ENCODE measurements at regions not wholly inside any gene's neighbourhood (a gene's known extent, or its start where the extent isn't known, plus 50 kb on each side); places are given as distances from the start of the nearest gene placed in this dataset.

DNA sequence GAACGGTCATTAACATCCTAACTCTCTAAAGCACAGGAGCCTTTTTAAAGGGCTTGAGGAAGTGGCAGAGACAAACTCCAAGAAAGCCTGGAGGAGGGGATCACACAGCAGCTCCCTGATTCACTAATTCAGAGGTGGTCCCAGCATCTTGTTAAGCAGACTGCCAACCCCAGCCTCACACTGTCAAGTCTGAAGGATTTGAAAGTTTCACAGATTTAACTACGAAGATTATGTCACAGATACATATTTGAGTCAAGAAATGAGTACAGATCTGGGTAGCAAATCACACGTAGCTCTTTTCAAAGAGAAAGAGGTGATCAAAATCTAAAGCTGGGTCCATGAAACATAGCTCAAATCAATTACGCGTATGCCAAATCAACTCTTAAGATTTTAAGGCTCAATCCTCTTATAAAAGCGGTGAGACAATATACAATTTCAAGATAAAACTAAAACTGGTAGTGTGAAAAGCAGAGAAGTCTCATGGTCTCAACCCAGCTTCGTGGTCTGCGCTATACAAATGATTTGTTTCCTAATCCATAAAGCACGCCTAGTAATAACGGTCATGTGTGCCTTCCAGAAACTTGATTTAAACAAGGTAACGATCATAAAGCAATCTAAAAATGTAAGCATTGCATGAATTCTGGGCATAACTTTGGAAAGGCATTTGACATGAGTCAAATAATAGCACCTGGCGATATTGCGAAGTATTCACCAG lies 229.9 kb upstream of the MKLN1 start:
- Mint-ChIP-seq H3K27me3 (no peaks in the 10 kb centered on the region), H3K4me1 (ENCODE audit: low read depth) (peaks cover 88% of the 10 kb centered on the region), H3K4me3 (peak overlapping the region; percentile 49), H3K27ac (peak overlapping the region; percentile 7), H3K36me3 (ENCODE audit: low read depth) (peaks cover 88% of the 10 kb centered on the region), H3K9me3 (no peaks in the 10 kb centered on the region)
- ChIA-PET CTCF (no interaction called here), POLR2A (interaction anchor here (1.0 kb wide), 1 partner anchor 8 kb away, joined by 3 read pairs; no protein-coding TSS in a partner anchor)
- Histone ChIP-seq H3K4me1 (ENCODE audit: insufficient read depth, low read length) (peaks cover 74% of the 10 kb centered on the region), H3K27ac (ENCODE audit: low read depth in 1 of 2, low read length in 2 of 2) (no peak overlapping the region), H3K27me3 (ENCODE audit: control insufficient read depth in 1 of 2, insufficient read depth in 2 of 2, low read length in 2 of 2) (no peaks in the 10 kb centered on the region), H3K4me3 (ENCODE audit: low read length) (no peak overlapping the region), H3K9me3 (ENCODE audit: control insufficient read depth in 1 of 2, insufficient read depth in 1 of 2, low read length in 2 of 2) (no peaks in the 10 kb centered on the region), H3K36me3 (ENCODE audit: insufficient read depth, low read length) (peaks cover 50% of the 10 kb centered on the region)
- ATAC-seq (ENCODE audit: poor library complexity): no peak
- DNase-seq: no peak
- TF ChIP-seq, protein P1, sequence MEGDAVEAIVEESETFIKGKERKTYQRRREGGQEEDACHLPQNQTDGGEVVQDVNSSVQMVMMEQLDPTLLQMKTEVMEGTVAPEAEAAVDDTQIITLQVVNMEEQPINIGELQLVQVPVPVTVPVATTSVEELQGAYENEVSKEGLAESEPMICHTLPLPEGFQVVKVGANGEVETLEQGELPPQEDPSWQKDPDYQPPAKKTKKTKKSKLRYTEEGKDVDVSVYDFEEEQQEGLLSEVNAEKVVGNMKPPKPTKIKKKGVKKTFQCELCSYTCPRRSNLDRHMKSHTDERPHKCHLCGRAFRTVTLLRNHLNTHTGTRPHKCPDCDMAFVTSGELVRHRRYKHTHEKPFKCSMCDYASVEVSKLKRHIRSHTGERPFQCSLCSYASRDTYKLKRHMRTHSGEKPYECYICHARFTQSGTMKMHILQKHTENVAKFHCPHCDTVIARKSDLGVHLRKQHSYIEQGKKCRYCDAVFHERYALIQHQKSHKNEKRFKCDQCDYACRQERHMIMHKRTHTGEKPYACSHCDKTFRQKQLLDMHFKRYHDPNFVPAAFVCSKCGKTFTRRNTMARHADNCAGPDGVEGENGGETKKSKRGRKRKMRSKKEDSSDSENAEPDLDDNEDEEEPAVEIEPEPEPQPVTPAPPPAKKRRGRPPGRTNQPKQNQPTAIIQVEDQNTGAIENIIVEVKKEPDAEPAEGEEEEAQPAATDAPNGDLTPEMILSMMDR (IDR thresholded peaks at IDR 0.05): no peak
- intact Hi-C loops (cut with DNase I, micrococcal nuclease): loop anchor here in 1 of 2 experiments (2.0 kb wide), 1 partner anchor 13 kb away; no protein-coding TSS in a partner anchor

DNA sequence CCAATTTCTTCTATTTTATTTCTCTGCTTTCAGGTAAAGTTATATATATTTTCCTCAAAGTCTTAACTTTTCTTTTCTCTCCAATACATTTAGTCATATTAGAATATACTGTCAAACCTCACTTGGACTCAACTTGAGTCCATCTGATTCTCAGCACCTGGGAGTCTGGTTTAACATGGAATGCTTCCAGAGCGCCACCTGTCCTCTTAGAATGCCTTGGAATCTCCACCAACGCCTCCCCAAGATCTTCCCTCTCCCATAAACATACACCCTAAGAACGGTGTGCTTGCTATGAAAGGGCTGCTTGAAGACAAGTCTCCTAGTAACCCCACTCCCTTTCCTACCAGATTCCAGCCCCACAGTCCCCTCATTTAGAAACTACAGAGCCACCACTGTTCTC lies 229.1 kb upstream of the MKLN1 start:
- H3K36me3 Mint-ChIP-seq (ENCODE audit: low read depth): peaks cover 86% of the 10 kb centered on the region
- H3K27ac ChIP-seq (ENCODE audit: low read depth in 1 of 2, low read length in 2 of 2): no peak overlapping the region
- no peak overlapping the region for H3K4me3 ChIP-seq (ENCODE audit: low read length)
- H3K9me3 Mint-ChIP-seq: no peaks in the 10 kb centered on the region
- H3K27me3 ChIP-seq (ENCODE audit: control insufficient read depth in 1 of 2, insufficient read depth in 2 of 2, low read length in 2 of 2): no peaks in the 10 kb centered on the region
- ChIA-PET CTCF (no interaction called here), POLR2A (no interaction called here)
- H3K4me1 ChIP-seq (ENCODE audit: insufficient read depth, low read length): peaks cover 76% of the 10 kb centered on the region
- H3K27ac Mint-ChIP-seq: peak overlapping the region; percentile 7
- H3K4me3 Mint-ChIP-seq: peak overlapping the region; percentile 17
- no peaks in the 10 kb centered on the region for H3K27me3 Mint-ChIP-seq
- H3K36me3 ChIP-seq (ENCODE audit: insufficient read depth, low read length): peaks cover 52% of the 10 kb centered on the region
- intact Hi-C loops (cut with DNase I, micrococcal nuclease): loop anchor here in 1 of 2 experiments (2.0 kb wide), 1 partner anchor 14 kb away; no protein-coding TSS in a partner anchor
- DNase-seq (no peak), ATAC-seq (ENCODE audit: poor library complexity) (no peak)
- TF ChIP-seq, protein P1 (IDR thresholded peaks at IDR 0.05): no peak
- peaks cover 93% of the 10 kb centered on the region for H3K4me1 Mint-ChIP-seq (ENCODE audit: low read depth)
- H3K9me3 ChIP-seq (ENCODE audit: control insufficient read depth in 1 of 2, insufficient read depth in 1 of 2, low read length in 2 of 2): no peaks in the 10 kb centered on the region

DNA sequence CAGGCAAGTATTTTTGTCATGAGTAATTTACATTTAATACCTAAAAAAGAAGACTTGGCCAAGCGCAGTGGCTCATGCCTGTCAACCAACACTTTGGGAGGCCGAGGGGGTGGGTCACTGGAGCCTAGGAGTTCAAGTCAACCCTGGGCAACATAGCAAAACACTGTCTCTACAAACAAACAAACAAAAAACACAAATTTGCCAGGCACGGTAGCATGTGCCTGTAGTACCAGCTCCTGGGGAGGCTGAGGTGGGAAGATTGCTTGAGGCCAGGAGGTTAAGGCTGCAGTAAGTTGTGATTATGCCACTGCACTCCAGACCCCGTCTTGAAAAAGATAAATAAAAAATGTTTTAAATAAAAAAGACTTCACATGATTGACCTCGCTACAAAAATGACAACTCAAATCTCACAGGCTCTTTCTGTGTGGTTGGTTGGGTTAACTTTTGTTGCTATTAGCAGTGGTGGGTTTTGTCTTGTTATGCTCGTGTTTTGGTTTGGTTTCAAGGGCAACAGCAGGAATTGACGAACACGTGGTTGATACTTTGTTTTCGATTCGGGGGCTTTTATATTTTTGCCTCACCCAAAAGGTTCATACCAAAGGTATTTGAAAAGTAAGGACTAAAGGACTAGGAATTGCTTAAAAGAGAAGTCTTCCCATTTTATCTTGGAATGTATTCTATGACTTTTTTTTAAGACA lies 227.2 kb upstream of the MKLN1 start:
- intact Hi-C loops (cut with DNase I, micrococcal nuclease): loop anchor here (10.0 kb wide), 2 partner anchors 46 to 54 kb away; no protein-coding TSS in a partner anchor
- no peaks in the 10 kb centered on the region for H3K9me3 ChIP-seq (ENCODE audit: control insufficient read depth in 1 of 2, insufficient read depth in 1 of 2, low read length in 2 of 2)
- peaks cover 86% of the 10 kb centered on the region for H3K36me3 Mint-ChIP-seq (ENCODE audit: low read depth)
- TF ChIP-seq, protein P1 (IDR thresholded peaks at IDR 0.05): no peak
- peak overlapping the region; percentile 70 for H3K27ac Mint-ChIP-seq
- no peaks in the 10 kb centered on the region for H3K27me3 ChIP-seq (ENCODE audit: control insufficient read depth in 1 of 2, insufficient read depth in 2 of 2, low read length in 2 of 2)
- peak overlapping the region in 1 of 2 donors; percentile 69 for H3K27ac ChIP-seq (ENCODE audit: low read depth in 1 of 2, low read length in 2 of 2)
- H3K36me3 ChIP-seq (ENCODE audit: insufficient read depth, low read length): peaks cover 58% of the 10 kb centered on the region
- DNase-seq (peak in 3 of 14 experiments; percentile 70 to 74 (median 71)), ATAC-seq (ENCODE audit: poor library complexity) (peak; percentile 29)
- peak overlapping the region; percentile 70 for H3K4me3 Mint-ChIP-seq
- CTCF ChIA-PET: no interaction called here
- H3K27me3 Mint-ChIP-seq: no peaks in the 10 kb centered on the region
- peaks cover 76% of the 10 kb centered on the region for H3K4me1 ChIP-seq (ENCODE audit: insufficient read depth, low read length)
- POLR2A ChIA-PET: interaction anchor here (0.6 to 1.5 kb wide), 3 partner anchors 10 to 283 kb away, joined by 3 to 4 read pairs (median 3); no protein-coding TSS in a partner anchor
- H3K4me3 ChIP-seq (ENCODE audit: low read length): peak overlapping the region; percentile 1
- H3K9me3 Mint-ChIP-seq: no peaks in the 10 kb centered on the region
- H3K4me1 Mint-ChIP-seq (ENCODE audit: low read depth): peaks cover 97% of the 10 kb centered on the region
